A549 (cell line): ENCODE measurements at regions not wholly inside any gene's neighbourhood (a gene's known extent, or its start where the extent isn't known, plus 50 kb on each side); places are given as distances from the start of the nearest gene placed in this dataset.

Source experiments
- ESRRA ChIP-seq: fragments of 150-350 bp; IDR thresholded peaks from 2 replicates; pipeline ENCODE4 v1.6.1; 2014; ENCODE audit warnings: mild to moderate bottlenecking, low read length, borderline replicate concordance
- HOXA7 ChIP-seq: fragments of 250-450 bp; sonication (Bioruptor Pico); IDR thresholded peaks from 2 replicates; pipeline ENCODE4 v1.5.0; 2020; ENCODE audit warnings: mild to moderate bottlenecking, moderate library complexity
- JUNB ChIP-seq: fragments of >200 bp; sonication (Bioruptor Twin); formaldehyde crosslinking; IDR thresholded peaks from 2 replicates; pipeline ENCODE4 v1.6.1; 2016
- POLR2A ChIP-seq: IDR thresholded peaks from 2 replicates; pipeline ENCODE4 v1.6.1; 2012; ENCODE audit warnings: mild to moderate bottlenecking, low read length
- RAD21 ChIP-seq, 2 experiments: fragments of >200 bp in 1 of 2; sonication (Bioruptor Twin) in 1 of 2; formaldehyde crosslinking in 1 of 2; IDR thresholded peaks in 1 of 2; conservative IDR thresholded peaks in 1 of 2; 2 replicates in 1 of 2; 3 replicates in 1 of 2; pipeline ENCODE4 v1.6.1; 2012 to 2018; ENCODE audit warnings: inconsistent platforms in 1 of 2
- RNF2 ChIP-seq: fragments of 200-600 bp; sonication (generic); IDR thresholded peaks from 2 replicates; pipeline ENCODE4 v1.6.1; 2016; ENCODE audit warnings: low read depth, mild to moderate bottlenecking, antibody characterized with exemption, moderate library complexity, borderline replicate concordance
- SMC3 ChIP-seq: fragments of >200 bp; sonication (Bioruptor Twin); formaldehyde crosslinking; IDR thresholded peaks from 3 replicates; pipeline ENCODE4 v1.6.1; 2018; ENCODE audit warnings: inconsistent platforms
- ZFP36 ChIP-seq: fragments of 450-650 bp; IDR thresholded peaks from 2 replicates; pipeline ENCODE4 v1.6.1; 2014; ENCODE audit warnings: borderline replicate concordance; ENCODE audit not compliant: partially characterized antibody
- TF ChIP-seq, protein P1 (sequence below): fragments of >200 bp; sonication (Bioruptor Twin); formaldehyde crosslinking; IDR thresholded peaks from 3 replicates; pipeline ENCODE4 v1.6.1; 2016
- TF ChIP-seq, protein P2 (sequence below): fragments of 450-650 bp; IDR thresholded peaks from 2 replicates; pipeline ENCODE4 v1.6.1; 2014; ENCODE audit warnings: antibody characterized with exemption
- TF ChIP-seq, protein P3 (sequence below): fragments of >200 bp; sonication (Bioruptor Twin); formaldehyde crosslinking; IDR thresholded peaks from 3 replicates; pipeline ENCODE4 v1.5.1; 2016
- TF ChIP-seq, protein P4 (sequence below): fragments of 150-350 bp; IDR thresholded peaks from 2 replicates; pipeline ENCODE4 v1.6.1; 2014; ENCODE audit warnings: low read depth, mild to moderate bottlenecking, low read length
- TF ChIP-seq, protein P5 (sequence below): fragments of 250-450 bp; sonication (Bioruptor Pico); IDR thresholded peaks from 2 replicates; pipeline ENCODE4 v1.5.0; 2021; ENCODE audit warnings: mild to moderate bottlenecking, moderate library complexity, borderline replicate concordance

DNA sequence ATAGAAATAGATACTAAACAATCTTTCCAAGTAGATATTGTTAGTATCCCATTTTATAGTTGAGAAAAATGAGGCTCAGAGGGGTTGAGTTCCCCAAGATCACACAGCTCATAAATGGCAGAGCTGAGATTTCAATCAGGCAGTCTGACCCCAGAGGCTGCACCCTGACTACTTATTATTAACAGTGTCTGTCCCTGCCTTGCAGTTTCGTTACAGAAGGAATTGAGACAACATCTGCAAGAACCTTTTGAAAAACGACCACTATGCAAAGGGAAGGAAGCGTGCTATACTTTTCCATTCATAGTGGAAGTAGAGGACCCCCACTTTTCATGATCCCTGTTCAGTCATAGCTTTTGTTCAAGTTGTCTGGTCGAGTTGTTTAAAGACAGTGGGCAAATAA, 53.2 kb upstream of the SEC11C start:
- TF ChIP-seq, protein P1, sequence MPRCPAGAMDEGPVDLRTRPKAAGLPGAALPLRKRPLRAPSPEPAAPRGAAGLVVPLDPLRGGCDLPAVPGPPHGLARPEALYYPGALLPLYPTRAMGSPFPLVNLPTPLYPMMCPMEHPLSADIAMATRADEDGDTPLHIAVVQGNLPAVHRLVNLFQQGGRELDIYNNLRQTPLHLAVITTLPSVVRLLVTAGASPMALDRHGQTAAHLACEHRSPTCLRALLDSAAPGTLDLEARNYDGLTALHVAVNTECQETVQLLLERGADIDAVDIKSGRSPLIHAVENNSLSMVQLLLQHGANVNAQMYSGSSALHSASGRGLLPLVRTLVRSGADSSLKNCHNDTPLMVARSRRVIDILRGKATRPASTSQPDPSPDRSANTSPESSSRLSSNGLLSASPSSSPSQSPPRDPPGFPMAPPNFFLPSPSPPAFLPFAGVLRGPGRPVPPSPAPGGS = no peak
- TF ChIP-seq JUNB (no peak), ZFP36 (no peak), RNF2 (no peak), POLR2A (no peak), SMC3 (no peak), HOXA7 (CRISPR knock-in tag) (no peak), RAD21 (conservative IDR thresholded peaks at IDR 0.05 in 1 of 2, IDR thresholded peaks at IDR 0.05 in 1 of 2) (no peak), ESRRA (no peak)
- TF ChIP-seq, protein P2, sequence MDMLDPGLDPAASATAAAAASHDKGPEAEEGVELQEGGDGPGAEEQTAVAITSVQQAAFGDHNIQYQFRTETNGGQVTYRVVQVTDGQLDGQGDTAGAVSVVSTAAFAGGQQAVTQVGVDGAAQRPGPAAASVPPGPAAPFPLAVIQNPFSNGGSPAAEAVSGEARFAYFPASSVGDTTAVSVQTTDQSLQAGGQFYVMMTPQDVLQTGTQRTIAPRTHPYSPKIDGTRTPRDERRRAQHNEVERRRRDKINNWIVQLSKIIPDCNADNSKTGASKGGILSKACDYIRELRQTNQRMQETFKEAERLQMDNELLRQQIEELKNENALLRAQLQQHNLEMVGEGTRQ = no peak
- TF ChIP-seq, protein P3, sequence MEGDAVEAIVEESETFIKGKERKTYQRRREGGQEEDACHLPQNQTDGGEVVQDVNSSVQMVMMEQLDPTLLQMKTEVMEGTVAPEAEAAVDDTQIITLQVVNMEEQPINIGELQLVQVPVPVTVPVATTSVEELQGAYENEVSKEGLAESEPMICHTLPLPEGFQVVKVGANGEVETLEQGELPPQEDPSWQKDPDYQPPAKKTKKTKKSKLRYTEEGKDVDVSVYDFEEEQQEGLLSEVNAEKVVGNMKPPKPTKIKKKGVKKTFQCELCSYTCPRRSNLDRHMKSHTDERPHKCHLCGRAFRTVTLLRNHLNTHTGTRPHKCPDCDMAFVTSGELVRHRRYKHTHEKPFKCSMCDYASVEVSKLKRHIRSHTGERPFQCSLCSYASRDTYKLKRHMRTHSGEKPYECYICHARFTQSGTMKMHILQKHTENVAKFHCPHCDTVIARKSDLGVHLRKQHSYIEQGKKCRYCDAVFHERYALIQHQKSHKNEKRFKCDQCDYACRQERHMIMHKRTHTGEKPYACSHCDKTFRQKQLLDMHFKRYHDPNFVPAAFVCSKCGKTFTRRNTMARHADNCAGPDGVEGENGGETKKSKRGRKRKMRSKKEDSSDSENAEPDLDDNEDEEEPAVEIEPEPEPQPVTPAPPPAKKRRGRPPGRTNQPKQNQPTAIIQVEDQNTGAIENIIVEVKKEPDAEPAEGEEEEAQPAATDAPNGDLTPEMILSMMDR = no peak
- TF ChIP-seq, protein P4, sequence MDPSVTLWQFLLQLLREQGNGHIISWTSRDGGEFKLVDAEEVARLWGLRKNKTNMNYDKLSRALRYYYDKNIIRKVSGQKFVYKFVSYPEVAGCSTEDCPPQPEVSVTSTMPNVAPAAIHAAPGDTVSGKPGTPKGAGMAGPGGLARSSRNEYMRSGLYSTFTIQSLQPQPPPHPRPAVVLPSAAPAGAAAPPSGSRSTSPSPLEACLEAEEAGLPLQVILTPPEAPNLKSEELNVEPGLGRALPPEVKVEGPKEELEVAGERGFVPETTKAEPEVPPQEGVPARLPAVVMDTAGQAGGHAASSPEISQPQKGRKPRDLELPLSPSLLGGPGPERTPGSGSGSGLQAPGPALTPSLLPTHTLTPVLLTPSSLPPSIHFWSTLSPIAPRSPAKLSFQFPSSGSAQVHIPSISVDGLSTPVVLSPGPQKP = no peak
- TF ChIP-seq, protein P5, sequence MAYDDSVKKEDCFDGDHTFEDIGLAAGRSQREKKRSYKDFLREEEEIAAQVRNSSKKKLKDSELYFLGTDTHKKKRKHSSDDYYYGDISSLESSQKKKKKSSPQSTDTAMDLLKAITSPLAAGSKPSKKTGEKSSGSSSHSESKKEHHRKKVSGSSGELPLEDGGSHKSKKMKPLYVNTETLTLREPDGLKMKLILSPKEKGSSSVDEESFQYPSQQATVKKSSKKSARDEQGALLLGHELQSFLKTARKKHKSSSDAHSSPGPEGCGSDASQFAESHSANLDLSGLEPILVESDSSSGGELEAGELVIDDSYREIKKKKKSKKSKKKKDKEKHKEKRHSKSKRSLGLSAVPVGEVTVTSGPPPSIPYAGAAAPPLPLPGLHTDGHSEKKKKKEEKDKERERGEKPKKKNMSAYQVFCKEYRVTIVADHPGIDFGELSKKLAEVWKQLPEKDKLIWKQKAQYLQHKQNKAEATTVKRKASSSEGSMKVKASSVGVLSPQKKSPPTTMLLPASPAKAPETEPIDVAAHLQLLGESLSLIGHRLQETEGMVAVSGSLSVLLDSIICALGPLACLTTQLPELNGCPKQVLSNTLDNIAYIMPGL (CRISPR knock-in tag) = no peak
